ENCODE measurements at regions not wholly inside any gene's neighbourhood (a gene's known extent, or its start where the extent isn't known, plus 50 kb on each side); places are given as distances from the start of the nearest gene placed in this dataset.

GRCh38 chr6:153705429-153705828, 333.6 kb upstream of the OPRM1 start:
- no peaks in the 10 kb centered on the region for H3K27me3 Mint-ChIP-seq
- H3K9me3 Mint-ChIP-seq, result peaks cover 16% of the 10 kb centered on the region

DNA sequence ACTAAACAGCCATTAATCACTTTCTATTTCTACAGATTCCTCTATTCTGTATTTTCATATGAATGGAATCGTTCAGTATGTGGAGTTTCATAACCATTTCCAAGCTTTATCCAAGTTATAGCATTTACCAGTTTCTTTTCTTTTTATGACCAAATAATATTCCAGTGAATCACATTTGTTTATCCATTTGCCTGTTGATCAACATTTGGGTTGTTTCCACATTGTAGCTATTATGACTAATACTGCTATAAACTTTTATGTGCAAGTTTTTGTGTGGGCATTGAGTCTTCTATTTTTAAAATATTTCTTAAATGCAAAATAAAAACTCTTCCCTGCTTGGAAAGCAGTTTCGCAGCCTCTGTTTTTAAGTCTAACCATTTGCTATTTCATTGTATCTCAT, 336.4 kb upstream of the OPRM1 start:
- Mint-ChIP-seq H3K9me3 (peaks cover 8% of the 10 kb centered on the region), H3K27me3 (no peaks in the 10 kb centered on the region), H3K36me3 (no peaks in the 10 kb centered on the region), H3K4me3 (no peak overlapping the region), H3K27ac (no peak overlapping the region), H3K4me1 (ENCODE audit: low read depth in 2 of 2) (no peaks in the 10 kb centered on the region)
- no peak for ATAC-seq
- DNase-seq (ENCODE audit: low spot score), result no peak

More at GRCh38 chr6:153705429-153705828, 333.6 kb upstream of the OPRM1 start:
- Mint-ChIP-seq H3K36me3 (no peaks in the 10 kb centered on the region), H3K4me1 (ENCODE audit: low read depth in 2 of 2) (no peaks in the 10 kb centered on the region), H3K27ac (no peak overlapping the region), H3K4me3 (no peak overlapping the region)
- ATAC-seq (no peak), DNase-seq (ENCODE audit: low spot score) (no peak)

GRCh38 chr6:153698637-153699036, 340.4 kb upstream of the OPRM1 start:
- H3K27me3 Mint-ChIP-seq, result no peaks in the 10 kb centered on the region
- DNase-seq (ENCODE audit: low spot score), result no peak
- peaks cover 14% of the 10 kb centered on the region for H3K9me3 Mint-ChIP-seq
- no peak overlapping the region for H3K4me3 Mint-ChIP-seq
- H3K36me3 Mint-ChIP-seq, result peaks cover 6% of the 10 kb centered on the region
- H3K27ac Mint-ChIP-seq, result no peak overlapping the region
- no peak for ATAC-seq
- no peaks in the 10 kb centered on the region for H3K4me1 Mint-ChIP-seq (ENCODE audit: low read depth in 2 of 2)

- no peak for ATAC-seq
- Mint-ChIP-seq H3K4me1 (ENCODE audit: low read depth in 2 of 2) (no peaks in the 10 kb centered on the region), H3K36me3 (peaks cover 6% of the 10 kb centered on the region)
These were observed 341.0 kb upstream of the OPRM1 start for GRCh38 chr6:153698001-153698400.

GRCh38 chr6:153677522-153677921, 361.5 kb upstream of the OPRM1 start:
- H3K4me3 Mint-ChIP-seq, result no peak overlapping the region

More at GRCh38 chr6:153698001-153698400, 341.0 kb upstream of the OPRM1 start:
- Mint-ChIP-seq H3K4me3 (no peak overlapping the region), H3K9me3 (peaks cover 14% of the 10 kb centered on the region), H3K27ac (no peak overlapping the region), H3K27me3 (no peaks in the 10 kb centered on the region)
- no peak for DNase-seq (ENCODE audit: low spot score)

DNA sequence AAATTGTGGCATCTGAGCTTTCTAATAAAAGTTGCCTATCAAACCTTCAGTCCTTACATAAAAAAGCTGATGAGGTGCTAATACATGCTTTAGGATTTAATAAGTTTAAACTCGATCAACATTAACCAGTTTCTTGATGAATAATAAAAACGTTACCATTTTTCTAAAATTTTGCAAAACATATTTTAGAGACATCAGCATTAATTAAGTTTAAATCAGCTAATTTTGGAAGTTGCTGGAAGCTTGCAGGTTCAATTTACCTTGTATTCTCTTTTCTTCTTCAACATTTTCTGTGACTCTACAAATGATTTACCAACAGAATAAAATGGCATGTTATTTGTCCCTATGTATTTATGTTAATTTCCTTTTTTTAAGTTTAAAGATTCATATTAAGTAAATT, 365.3 kb upstream of the OPRM1 start:
- Mint-ChIP-seq H3K4me1 (ENCODE audit: low read depth in 2 of 2) (no peaks in the 10 kb centered on the region), H3K27me3 (no peaks in the 10 kb centered on the region), H3K9me3 (peaks cover 7% of the 10 kb centered on the region), H3K27ac (no peak overlapping the region), H3K36me3 (no peaks in the 10 kb centered on the region), H3K4me3 (no peak overlapping the region)
- ATAC-seq (no peak), DNase-seq (ENCODE audit: low spot score) (no peak)

More at GRCh38 chr6:153677522-153677921, 361.5 kb upstream of the OPRM1 start:
- Mint-ChIP-seq H3K36me3 (peaks cover 4% of the 10 kb centered on the region), H3K9me3 (peaks cover 8% of the 10 kb centered on the region), H3K4me1 (ENCODE audit: low read depth in 2 of 2) (no peaks in the 10 kb centered on the region), H3K27me3 (no peaks in the 10 kb centered on the region), H3K27ac (no peak overlapping the region)
- DNase-seq (ENCODE audit: low spot score), result no peak
- no peak for ATAC-seq

DNA sequence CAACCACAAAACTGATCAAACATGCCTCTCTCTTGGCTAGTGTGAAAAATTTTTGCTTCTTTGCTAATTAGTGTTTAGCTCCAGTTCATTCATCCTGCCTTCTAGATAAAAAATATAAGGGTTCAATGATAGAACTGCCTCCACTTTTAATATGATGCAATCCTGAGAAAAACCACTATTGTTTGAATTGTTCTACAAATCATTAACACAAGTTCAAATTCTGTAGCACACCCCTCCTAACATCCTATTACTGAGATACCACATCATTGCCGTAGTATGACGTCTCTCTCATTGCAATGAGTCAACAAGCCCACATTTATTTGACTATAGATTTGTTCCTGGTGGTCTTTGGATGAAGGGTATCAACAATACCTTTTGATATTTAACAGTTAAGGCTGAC, 365.8 kb upstream of the OPRM1 start:
- DNase-seq (ENCODE audit: low spot score) (no peak), ATAC-seq (no peak)
- no peaks in the 10 kb centered on the region for H3K36me3 Mint-ChIP-seq
- H3K27me3 Mint-ChIP-seq, result no peaks in the 10 kb centered on the region
- H3K4me1 Mint-ChIP-seq (ENCODE audit: low read depth in 2 of 2), result no peaks in the 10 kb centered on the region
- peaks cover 7% of the 10 kb centered on the region for H3K9me3 Mint-ChIP-seq
- H3K4me3 Mint-ChIP-seq, result no peak overlapping the region
- no peak overlapping the region for H3K27ac Mint-ChIP-seq

- no peaks in the 10 kb centered on the region for H3K27me3 Mint-ChIP-seq
These were observed 368.5 kb upstream of the OPRM1 start for GRCh38 chr6:153670403-153671026.

GRCh38 chr6:153668758-153669157, 370.3 kb upstream of the OPRM1 start:
- H3K36me3 Mint-ChIP-seq, result no peaks in the 10 kb centered on the region
- no peaks in the 10 kb centered on the region for H3K27me3 Mint-ChIP-seq
- H3K27ac Mint-ChIP-seq, result no peak overlapping the region
- H3K4me3 Mint-ChIP-seq, result no peak overlapping the region
- no peaks in the 10 kb centered on the region for H3K4me1 Mint-ChIP-seq (ENCODE audit: low read depth in 2 of 2)
- DNase-seq (ENCODE audit: low spot score) (no peak), ATAC-seq (no peak)
- H3K9me3 Mint-ChIP-seq, result peaks cover 10% of the 10 kb centered on the region

More at GRCh38 chr6:153670403-153671026, 368.5 kb upstream of the OPRM1 start:
- Mint-ChIP-seq H3K27ac (no peak overlapping the region), H3K9me3 (peaks cover 10% of the 10 kb centered on the region), H3K4me3 (no peak overlapping the region), H3K4me1 (ENCODE audit: low read depth in 2 of 2) (no peaks in the 10 kb centered on the region), H3K36me3 (no peaks in the 10 kb centered on the region)
- ATAC-seq (no peak), DNase-seq (ENCODE audit: low spot score) (no peak)

DNA sequence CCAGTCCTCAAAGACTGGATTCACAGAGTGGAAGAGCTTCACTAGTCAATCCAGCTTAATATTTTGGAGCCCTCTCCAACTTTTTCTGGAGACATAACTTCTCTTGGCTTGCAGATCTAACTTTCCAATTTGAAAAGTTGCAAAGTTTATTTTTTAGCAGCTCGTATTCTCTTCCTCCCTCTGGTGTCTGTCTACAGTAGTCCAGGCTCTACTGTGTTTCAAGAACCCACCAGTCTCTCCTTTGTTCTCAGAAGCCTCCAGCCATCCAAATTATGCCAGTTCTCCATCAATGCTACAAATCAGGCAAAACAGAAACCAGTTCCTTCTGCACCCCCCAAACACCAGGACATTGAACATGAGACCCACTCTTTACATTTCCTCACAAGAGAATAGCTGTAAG, 376.1 kb upstream of the OPRM1 start:
- Mint-ChIP-seq H3K4me3 (no peak overlapping the region), H3K4me1 (ENCODE audit: low read depth in 2 of 2) (no peaks in the 10 kb centered on the region), H3K27me3 (no peaks in the 10 kb centered on the region), H3K9me3 (peaks cover 15% of the 10 kb centered on the region), H3K27ac (no peak overlapping the region), H3K36me3 (peaks cover 5% of the 10 kb centered on the region)
- no peak for ATAC-seq
- DNase-seq (ENCODE audit: low spot score), result no peak

GRCh38 chr6:153645326-153645725, 393.7 kb upstream of the OPRM1 start:
- no peak overlapping the region for H3K27ac Mint-ChIP-seq

DNA sequence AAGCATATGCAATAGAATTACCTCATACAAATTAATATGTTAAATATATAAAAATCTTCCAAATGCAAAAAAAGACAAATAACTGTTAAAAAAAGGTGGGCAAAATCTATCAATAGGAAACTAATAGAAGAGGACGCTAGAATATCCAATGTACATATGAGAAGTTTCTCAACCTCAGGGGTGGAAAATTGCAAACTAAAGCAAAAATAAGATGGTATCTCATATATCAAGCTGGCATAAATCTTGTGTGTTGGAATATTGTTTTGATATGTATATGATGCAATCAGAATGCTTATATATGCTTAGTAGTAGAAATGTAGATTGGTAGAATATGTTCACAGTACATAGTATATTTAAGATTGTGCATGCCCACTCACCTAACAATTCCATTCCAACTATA, 395.0 kb upstream of the OPRM1 start:
- Mint-ChIP-seq H3K27me3 (no peaks in the 10 kb centered on the region), H3K27ac (no peak overlapping the region), H3K4me1 (ENCODE audit: low read depth in 2 of 2) (no peaks in the 10 kb centered on the region), H3K9me3 (peaks cover 4% of the 10 kb centered on the region), H3K4me3 (no peak overlapping the region), H3K36me3 (no peaks in the 10 kb centered on the region)
- no peak for ATAC-seq
- DNase-seq (ENCODE audit: low spot score), result no peak

More at GRCh38 chr6:153645326-153645725, 393.7 kb upstream of the OPRM1 start:
- no peaks in the 10 kb centered on the region for H3K27me3 Mint-ChIP-seq
- H3K9me3 Mint-ChIP-seq, result peaks cover 4% of the 10 kb centered on the region
- H3K4me1 Mint-ChIP-seq (ENCODE audit: low read depth in 2 of 2), result no peaks in the 10 kb centered on the region
- DNase-seq (ENCODE audit: low spot score) (no peak), ATAC-seq (no peak)
- H3K36me3 Mint-ChIP-seq, result no peaks in the 10 kb centered on the region
- H3K4me3 Mint-ChIP-seq, result no peak overlapping the region

- H3K4me1 Mint-ChIP-seq (ENCODE audit: low read depth in 2 of 2), result no peaks in the 10 kb centered on the region
- H3K27me3 Mint-ChIP-seq, result no peaks in the 10 kb centered on the region
- no peak overlapping the region for H3K4me3 Mint-ChIP-seq
- no peaks in the 10 kb centered on the region for H3K36me3 Mint-ChIP-seq
- peaks cover 3% of the 10 kb centered on the region for H3K9me3 Mint-ChIP-seq
- ATAC-seq (no peak), DNase-seq (ENCODE audit: low spot score) (no peak)
- H3K27ac Mint-ChIP-seq, result no peak overlapping the region
These were observed 404.6 kb upstream of the OPRM1 start for GRCh38 chr6:153634416-153634815.

- H3K36me3 Mint-ChIP-seq, result no peaks in the 10 kb centered on the region
- H3K4me3 Mint-ChIP-seq, result no peak overlapping the region
- no peak for DNase-seq (ENCODE audit: low spot score)
- H3K27me3 Mint-ChIP-seq, result no peaks in the 10 kb centered on the region
- peaks cover 7% of the 10 kb centered on the region for H3K9me3 Mint-ChIP-seq
- no peak for ATAC-seq
- no peaks in the 10 kb centered on the region for H3K4me1 Mint-ChIP-seq (ENCODE audit: low read depth in 2 of 2)
- no peak overlapping the region for H3K27ac Mint-ChIP-seq
These were observed 414.0 kb upstream of the OPRM1 start for GRCh38 chr6:153625089-153625488.

DNA sequence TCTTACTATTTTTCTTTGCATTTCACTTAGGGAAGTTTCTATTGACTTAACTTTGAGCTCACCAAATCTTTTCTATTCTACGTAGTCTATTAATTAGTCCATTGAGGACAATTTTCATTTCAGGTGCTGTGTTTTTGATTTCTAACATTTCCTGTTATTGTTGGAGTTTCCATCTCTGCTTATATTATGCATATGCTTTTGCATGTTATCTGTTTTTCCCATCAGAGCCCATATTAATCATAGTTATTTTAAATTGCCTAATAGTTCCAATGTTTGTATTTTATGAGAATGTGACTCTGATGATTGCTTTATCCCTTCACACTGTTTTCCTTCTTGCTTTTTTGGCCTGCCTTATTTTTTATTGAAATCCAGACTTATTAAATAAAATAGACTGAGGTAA, 414.5 kb upstream of the OPRM1 start:
- H3K36me3 Mint-ChIP-seq, result no peaks in the 10 kb centered on the region
- DNase-seq (ENCODE audit: low spot score) (no peak), ATAC-seq (no peak)
- H3K4me1 Mint-ChIP-seq (ENCODE audit: low read depth in 2 of 2), result no peaks in the 10 kb centered on the region
- H3K27me3 Mint-ChIP-seq, result no peaks in the 10 kb centered on the region
- no peak overlapping the region for H3K27ac Mint-ChIP-seq
- peaks cover 7% of the 10 kb centered on the region for H3K9me3 Mint-ChIP-seq
- no peak overlapping the region for H3K4me3 Mint-ChIP-seq
